H9 (cell line): ENCODE measurements at regions not wholly inside any gene's neighbourhood (a gene's known extent, or its start where the extent isn't known, plus 50 kb on each side); places are given as distances from the start of the nearest gene placed in this dataset.

Experiments used
- DNase-seq: peaks from one replicate; pipeline ENCODE4 v3.0.0-alpha.2; 2017
- H2AFZ ChIP-seq: one replicate; pipeline ENCODE4 v1.6.1; 2013; ENCODE audit warnings: mild to moderate bottlenecking, low read length, control low read depth, moderate library complexity
- H2AK5ac ChIP-seq: 2 replicates; pipeline ENCODE4 v1.6.1; 2013; ENCODE audit warnings: low read length, control low read depth, mixed read lengths; ENCODE audit not compliant: insufficient read length
- H2BK120ac ChIP-seq: one replicate; pipeline ENCODE4 v1.6.1; 2013; ENCODE audit warnings: low read depth, mild to moderate bottlenecking, low read length, control low read depth, inconsistent platforms; ENCODE audit not compliant: poor library complexity, severe bottlenecking
- H2BK12ac ChIP-seq: 2 replicates; pipeline ENCODE4 v1.6.1; 2013; ENCODE audit warnings: low read length, control low read depth, mixed read lengths, low read depth; ENCODE audit not compliant: insufficient read length
- H2BK15ac ChIP-seq: 2 replicates; pipeline ENCODE4 v1.6.1; 2013; ENCODE audit warnings: low read depth, low read length, control low read depth
- H2BK20ac ChIP-seq: one replicate; pipeline ENCODE4 v1.6.1; 2013; ENCODE audit warnings: low read depth, mild to moderate bottlenecking, low read length, control low read depth, inconsistent platforms; ENCODE audit not compliant: poor library complexity, severe bottlenecking
- H2BK5ac ChIP-seq: 2 replicates; pipeline ENCODE4 v1.6.1; 2013; ENCODE audit warnings: low read length, control low read depth, mixed read lengths; ENCODE audit not compliant: insufficient read length
- H3K14ac ChIP-seq: 2 replicates; pipeline ENCODE4 v1.6.1; 2013; ENCODE audit warnings: low read length, control low read depth; ENCODE audit not compliant: insufficient read depth
- H3K18ac ChIP-seq: 2 replicates; pipeline ENCODE4 v1.6.1; 2013; ENCODE audit warnings: low read depth, mild to moderate bottlenecking, mixed read lengths, low read length, control low read depth; ENCODE audit not compliant: insufficient read length
- H3K23ac ChIP-seq: 2 replicates; pipeline ENCODE4 v1.6.1; 2013; ENCODE audit warnings: low read length, control low read depth, mixed read lengths, low read depth; ENCODE audit not compliant: insufficient read length
- H3K23me2 ChIP-seq: 2 replicates; pipeline ENCODE4 v1.6.1; 2013; ENCODE audit warnings: low read depth, mild to moderate bottlenecking, mixed read lengths, low read length, control low read depth; ENCODE audit not compliant: insufficient read length, poor library complexity, severe bottlenecking
- H3K27ac ChIP-seq: 2 replicates; pipeline ENCODE4 v1.5.1; 2013; ENCODE audit warnings: low read length, control low read depth, mixed read lengths, low read depth; ENCODE audit not compliant: insufficient read length
- H3K27me3 ChIP-seq: 2 replicates; pipeline ENCODE4 v1.6.1; 2013; ENCODE audit warnings: low read length, control low read depth, inconsistent platforms; ENCODE audit not compliant: insufficient read depth
- H3K4ac ChIP-seq: 2 replicates; pipeline ENCODE4 v1.6.1; 2013; ENCODE audit warnings: low read depth, mild to moderate bottlenecking, control low read depth, inconsistent platforms, low read length, moderate library complexity
- H3K4me1 ChIP-seq: 2 replicates; pipeline ENCODE4 v1.6.1; 2013; ENCODE audit warnings: low read length, control low read depth, inconsistent platforms; ENCODE audit not compliant: insufficient read depth
- H3K4me2 ChIP-seq: 2 replicates; pipeline ENCODE4 v1.6.1; 2013; ENCODE audit warnings: low read length, control low read depth, mixed read lengths; ENCODE audit not compliant: insufficient read length, insufficient read depth
- H3K56ac ChIP-seq: 2 replicates; pipeline ENCODE4 v1.6.1; 2013; ENCODE audit warnings: low read depth, mild to moderate bottlenecking, mixed read lengths, low read length, control low read depth; ENCODE audit not compliant: insufficient read length
- H3K79me1 ChIP-seq: 2 replicates; pipeline ENCODE4 v1.6.1; 2013; ENCODE audit warnings: low read depth, mild to moderate bottlenecking, moderate library complexity, low read length, control low read depth, inconsistent platforms; ENCODE audit not compliant: insufficient read depth, poor library complexity, severe bottlenecking
- H3K79me2 ChIP-seq: 2 replicates; pipeline ENCODE4 v1.6.1; 2013; ENCODE audit warnings: low read length, control low read depth, inconsistent platforms; ENCODE audit not compliant: insufficient read depth
- H3K9ac ChIP-seq: 2 replicates; pipeline ENCODE4 v1.6.1; 2013; ENCODE audit warnings: low read length, control low read depth, mixed read lengths; ENCODE audit not compliant: insufficient read length; ENCODE audit errors: extremely low read depth
- H3K9me3 ChIP-seq: one replicate; pipeline ENCODE4 v1.6.1; 2013; ENCODE audit warnings: low read depth, low read length, inconsistent platforms; ENCODE audit not compliant: control insufficient read depth
- H3T11ph ChIP-seq: one replicate; pipeline ENCODE4 v1.6.1; 2013; ENCODE audit warnings: mild to moderate bottlenecking, low read length, control low read depth, inconsistent platforms
- H4K20me1 ChIP-seq: one replicate; pipeline ENCODE4 v1.6.1; 2013; ENCODE audit not compliant: control insufficient read depth, insufficient read length, insufficient read depth
- H4K5ac ChIP-seq: 2 replicates; pipeline ENCODE4 v1.6.1; 2013; ENCODE audit warnings: low read depth, mild to moderate bottlenecking, mixed read lengths, low read length, control low read depth; ENCODE audit not compliant: insufficient read length
- H4K8ac ChIP-seq: replicated peaks from 2 replicates; pipeline ENCODE4 v1.6.1; 2013; ENCODE audit warnings: low read length, control low read depth, mixed read lengths, low read depth; ENCODE audit not compliant: insufficient read length
- H4K91ac ChIP-seq: 2 replicates; pipeline ENCODE4 v1.6.1; 2013; ENCODE audit warnings: low read depth, mild to moderate bottlenecking, moderate library complexity, mixed read lengths, low read length, control low read depth; ENCODE audit not compliant: insufficient read length
- H3K27ac Mint-ChIP-seq, 3 experiments: 2 replicates in 2 of 3; 3 replicates in 1 of 3; pipeline ENCODE4 v1.8.0; 2020 to 2021; ENCODE audit warnings: mixed read lengths in 3 of 3, mild to moderate bottlenecking in 1 of 3, moderate library complexity in 1 of 3
- H3K27me3 Mint-ChIP-seq: 2 replicates; pipeline ENCODE4 v1.8.0; 2021; ENCODE audit warnings: low read depth, mild to moderate bottlenecking, moderate library complexity, mixed read lengths
- H3K36me3 Mint-ChIP-seq, 3 experiments: 2 replicates in 2 of 3; 3 replicates in 1 of 3; pipeline ENCODE4 v1.8.0; 2020 to 2021; ENCODE audit warnings: low read depth in 3 of 3, mixed read lengths in 3 of 3; ENCODE audit not compliant: insufficient read depth in 1 of 3
- H3K4me1 Mint-ChIP-seq, 2 experiments: 2 replicates each; pipeline ENCODE4 v1.8.0; 2020; ENCODE audit warnings: mixed read lengths in 2 of 2
- H3K4me3 Mint-ChIP-seq, 2 experiments: 2 replicates in 1 of 2; 3 replicates in 1 of 2; pipeline ENCODE4 v1.8.0; 2020 to 2021; ENCODE audit warnings: mild to moderate bottlenecking in 2 of 2, mixed read lengths in 2 of 2, moderate library complexity in 1 of 2
- H3K9me3 Mint-ChIP-seq, 2 experiments: 2 replicates in 1 of 2; 3 replicates in 1 of 2; pipeline ENCODE4 v1.8.0; 2020; ENCODE audit warnings: mild to moderate bottlenecking in 2 of 2, mixed read lengths in 2 of 2, moderate library complexity in 1 of 2
- TF ChIP-seq, protein P1 (sequence below): fragments of 200-600 bp; sonication (generic); conservative IDR thresholded peaks from 3 replicates; pipeline ENCODE4 v1.8.0; 2021; ENCODE audit warnings: antibody characterized with exemption, mild to moderate bottlenecking

DNA sequence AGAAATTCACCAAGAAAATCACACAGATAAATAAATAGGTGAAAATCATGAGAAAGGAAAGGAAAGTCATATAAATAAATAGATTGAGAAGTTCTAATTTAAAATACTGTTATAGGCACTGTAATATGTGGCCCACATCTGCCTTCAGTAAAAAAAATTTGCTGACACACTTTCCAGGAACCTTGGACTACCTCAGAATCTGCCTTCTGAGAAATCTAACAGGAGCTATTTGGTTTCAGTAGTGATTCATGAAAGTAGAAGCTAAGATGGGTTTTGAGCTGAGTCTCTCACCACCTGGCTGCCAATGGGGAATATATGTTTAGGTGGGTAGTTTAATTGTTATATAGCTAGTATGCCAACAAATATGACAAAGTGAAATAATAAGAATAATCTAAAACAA lies 810.0 kb downstream of the RAB28 start:
- Histone ChIP-seq H2BK20ac (no peak overlapping the region), H3K79me2 (no peaks in the 10 kb centered on the region), H3K23ac (no peak overlapping the region), H2AK5ac (no peak overlapping the region), H4K5ac (no peak overlapping the region), H3K27ac (no peak overlapping the region), H3K79me1 (no peaks in the 10 kb centered on the region), H4K91ac (no peak overlapping the region), H3T11ph (no peak overlapping the region), H2BK5ac (no peak overlapping the region), H3K56ac (no peak overlapping the region), H4K8ac (no peak overlapping the region), H3K9me3 (no peaks in the 10 kb centered on the region), H3K23me2 (no peaks in the 10 kb centered on the region), H3K4ac (no peak overlapping the region), H3K4me1 (no peaks in the 10 kb centered on the region), H3K9ac (no peak overlapping the region), H3K18ac (no peak overlapping the region), H2BK12ac (no peak overlapping the region), H2AFZ (no peak overlapping the region), H3K14ac (no peak overlapping the region), H2BK15ac (no peak overlapping the region), H2BK120ac (no peak overlapping the region), H4K20me1 (no peaks in the 10 kb centered on the region), H3K27me3 (no peaks in the 10 kb centered on the region), H3K4me2 (no peak overlapping the region)
- no peak for DNase-seq
- Mint-ChIP-seq H3K36me3 (peaks cover 7 to 22% (median 10%) of the 10 kb centered on the region in 3 experiments), H3K27me3 (no peaks in the 10 kb centered on the region), H3K4me3 (no peak overlapping the region), H3K9me3 (peaks cover 20 to 22% of the 10 kb centered on the region in 2 experiments), H3K27ac (no peak overlapping the region), H3K4me1 (peaks cover 0 to 4% of the 10 kb centered on the region in 2 experiments; a peak in 2 of 4 replicates)
- TF ChIP-seq, protein P1, sequence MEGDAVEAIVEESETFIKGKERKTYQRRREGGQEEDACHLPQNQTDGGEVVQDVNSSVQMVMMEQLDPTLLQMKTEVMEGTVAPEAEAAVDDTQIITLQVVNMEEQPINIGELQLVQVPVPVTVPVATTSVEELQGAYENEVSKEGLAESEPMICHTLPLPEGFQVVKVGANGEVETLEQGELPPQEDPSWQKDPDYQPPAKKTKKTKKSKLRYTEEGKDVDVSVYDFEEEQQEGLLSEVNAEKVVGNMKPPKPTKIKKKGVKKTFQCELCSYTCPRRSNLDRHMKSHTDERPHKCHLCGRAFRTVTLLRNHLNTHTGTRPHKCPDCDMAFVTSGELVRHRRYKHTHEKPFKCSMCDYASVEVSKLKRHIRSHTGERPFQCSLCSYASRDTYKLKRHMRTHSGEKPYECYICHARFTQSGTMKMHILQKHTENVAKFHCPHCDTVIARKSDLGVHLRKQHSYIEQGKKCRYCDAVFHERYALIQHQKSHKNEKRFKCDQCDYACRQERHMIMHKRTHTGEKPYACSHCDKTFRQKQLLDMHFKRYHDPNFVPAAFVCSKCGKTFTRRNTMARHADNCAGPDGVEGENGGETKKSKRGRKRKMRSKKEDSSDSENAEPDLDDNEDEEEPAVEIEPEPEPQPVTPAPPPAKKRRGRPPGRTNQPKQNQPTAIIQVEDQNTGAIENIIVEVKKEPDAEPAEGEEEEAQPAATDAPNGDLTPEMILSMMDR = no peak
